ENCODE measurements at regions not wholly inside any gene's neighbourhood (a gene's known extent, or its start where the extent isn't known, plus 50 kb on each side); places are given as distances from the start of the nearest gene placed in this dataset.

- no peaks in the 10 kb centered on the region for H3K79me2 ChIP-seq (ENCODE audit: control insufficient read depth in 1 of 2, insufficient read depth in 2 of 2, low read length in 2 of 2)
- H4K5ac ChIP-seq (ENCODE audit: insufficient read length, low read depth, low read length): no peak overlapping the region
- H3K23ac ChIP-seq (ENCODE audit: insufficient read length): no peak overlapping the region
- H3K4ac ChIP-seq (replicated peaks; ENCODE audit: insufficient read length, low read depth, low read length): no peak overlapping the region
- H3K14ac ChIP-seq (ENCODE audit: insufficient read length): no peak overlapping the region
- no peak overlapping the region for H2BK15ac ChIP-seq (ENCODE audit: low read length)
- H3K4me2 ChIP-seq (ENCODE audit: insufficient read depth in 1 of 2, low read depth in 2 of 2, low read length in 2 of 2): peak overlapping the region; percentile 75 to 88
- H3K4me1 ChIP-seq (replicated peaks in 1 of 4; ENCODE audit: control insufficient read depth in 3 of 4, insufficient read depth in 4 of 4, low read length in 3 of 4): peaks cover 8 to 14% (median 11%) of the 10 kb centered on the region in 4 experiments; a peak in 5 of 7 replicates
- H3K18ac ChIP-seq (ENCODE audit: extremely low read depth, low read length): no peak overlapping the region; the same call in 1 of the 2 replicates
- FAIRE-seq (no peak), DNase-seq (ENCODE audit: low read depth in 1 of 2, low spot score in 2 of 2) (peak in 1 of 2 experiments; percentile 82)
- H4K91ac ChIP-seq (replicated peaks; ENCODE audit: insufficient read length, low read length): no peak overlapping the region
- H3K4me3 ChIP-seq (ENCODE audit: extremely low read depth in 1 of 4, insufficient read depth in 2 of 4, low read depth in 3 of 4, low read length in 4 of 4): peak overlapping the region; percentile 48 to 77 (median 56)
- POLR2A ChIA-PET (ENCODE audit: partially characterized antibody): interaction anchor here (0.5 to 1.2 kb wide), 3 partner anchors 14 to 846 kb away, joined by 3 to 4 read pairs (median 3); no protein-coding TSS in a partner anchor
- no peak overlapping the region for H3K27ac ChIP-seq (ENCODE audit: low read depth, low read length)
- peaks cover 1 to 22% (median 19%) of the 10 kb centered on the region in 4 experiments for H3K27me3 ChIP-seq (replicated peaks in 1 of 4; ENCODE audit: control insufficient read depth in 3 of 4, extremely low read depth in 1 of 4, insufficient read depth in 3 of 4, low read length in 3 of 4)
- WGBS, 2 experiments (ENCODE audit: extremely low coverage in 1 of 2, insufficient coverage in 1 of 2, insufficient read length in 1 of 2, insufficient replicate concordance in 2 of 2, low coverage in 1 of 2, low lambda C conversion rate in 2 of 2, missing lambda C conversion rate in 1 of 2): 6% methylated on average over 20 of the region's 67 CpGs; no CpG with 5 or more reads in 1 of the 2 experiments
- H2AK5ac ChIP-seq (ENCODE audit: low read depth, low read length): no peak overlapping the region
- no peaks in the 10 kb centered on the region for H3K36me3 ChIP-seq (ENCODE audit: control insufficient read depth in 2 of 4, insufficient read depth in 4 of 4, low read length in 3 of 4)
- H2AFZ ChIP-seq (ENCODE audit: low read length): peak overlapping the region; percentile 2; the same call in 1 of the 2 replicates
- H2BK120ac ChIP-seq (replicated peaks; ENCODE audit: low read depth, low read length): no peak overlapping the region
- peak overlapping the region in 1 of 4 experiments; percentile 64; a peak in 1 of 7 replicates for H3K9ac ChIP-seq (replicated peaks in 1 of 4; ENCODE audit: extremely low read depth in 1 of 4, low read depth in 3 of 4, low read length in 3 of 4)
- H3K56ac ChIP-seq (replicated peaks; ENCODE audit: insufficient read length, low read depth, low read length): no peak overlapping the region
- H4K20me1 ChIP-seq (replicated peaks in 1 of 2; ENCODE audit: control insufficient read depth in 1 of 2, insufficient read depth in 2 of 2, low read length in 2 of 2): no peaks in the 10 kb centered on the region
- peaks cover 9% of the 10 kb centered on the region; the same call in 1 of the 2 replicates for H3K23me2 ChIP-seq (ENCODE audit: low read depth, low read length)
- CTCF ChIA-PET (ENCODE audit: partially characterized antibody): interaction anchor here (0.7 to 3.9 kb wide), 10 partner anchors 12 to 585 kb away, joined by 3 to 34 read pairs (median 4); no protein-coding TSS in a partner anchor
- H2BK5ac ChIP-seq (ENCODE audit: low read depth, low read length): no peak overlapping the region
- no peaks in the 10 kb centered on the region for H3K79me1 ChIP-seq (ENCODE audit: low read depth, low read length)
- H2BK20ac ChIP-seq (ENCODE audit: low read length): no peak overlapping the region
- H4K8ac ChIP-seq (ENCODE audit: extremely low read depth, insufficient read depth, low read length): no peak overlapping the region; the same call in 1 of the 2 replicates
- H3K9me3 ChIP-seq (ENCODE audit: insufficient read depth in 2 of 2, low read depth in 1 of 2, low read length in 1 of 2): no peaks in the 10 kb centered on the region
- no peak overlapping the region for H2BK12ac ChIP-seq (ENCODE audit: low read depth, low read length)
- TF ChIP-seq CTCF (IDR thresholded peaks at IDR 0.05; ENCODE audit: control extremely low read depth in 1 of 3, insufficient read depth in 1 of 3, low read depth in 1 of 3, low read length in 3 of 3): peak in 2 of 3 experiments; percentile 24 to 30; a peak in 3 of 4 replicates
- TF ChIP-seq POLR2A (IDR thresholded peaks at IDR 0.05; ENCODE audit: control extremely low read depth in 1 of 2, low read depth in 2 of 2, low read length in 2 of 2): no peak
- TF ChIP-seq YY1 (IDR thresholded peaks at IDR 0.05; ENCODE audit: low read depth, low read length): no peak
- no peak for TF ChIP-seq CTBP2 (IDR thresholded peaks at IDR 0.05; ENCODE audit: borderline replicate concordance, insufficient read depth, insufficient read length, low read length)
- TF ChIP-seq POLR2AphosphoS5 (IDR thresholded peaks at IDR 0.05; ENCODE audit: low read depth, low read length): no peak
- TF ChIP-seq SIRT6 (IDR thresholded peaks at IDR 0.05; ENCODE audit: low read length): no peak
- no peak for TF ChIP-seq BACH1 (IDR thresholded peaks at IDR 0.05; ENCODE audit: low read length)
- no peak for TF ChIP-seq ATF3 (IDR thresholded peaks at IDR 0.05; ENCODE audit: insufficient read depth, low read depth, low read length)
- no peak for TF ChIP-seq NANOG (IDR thresholded peaks at IDR 0.05; ENCODE audit: insufficient read depth, low read depth, low read length, poor library complexity, severe bottlenecking)
Observed at GRCh38 chr14:103188810-103189480, 65.7 kb downstream of the TNFAIP2 start.
